ENCODE measurements at regions not wholly inside any gene's neighbourhood (a gene's known extent, or its start where the extent isn't known, plus 50 kb on each side); places are given as distances from the start of the nearest gene placed in this dataset.

DNA sequence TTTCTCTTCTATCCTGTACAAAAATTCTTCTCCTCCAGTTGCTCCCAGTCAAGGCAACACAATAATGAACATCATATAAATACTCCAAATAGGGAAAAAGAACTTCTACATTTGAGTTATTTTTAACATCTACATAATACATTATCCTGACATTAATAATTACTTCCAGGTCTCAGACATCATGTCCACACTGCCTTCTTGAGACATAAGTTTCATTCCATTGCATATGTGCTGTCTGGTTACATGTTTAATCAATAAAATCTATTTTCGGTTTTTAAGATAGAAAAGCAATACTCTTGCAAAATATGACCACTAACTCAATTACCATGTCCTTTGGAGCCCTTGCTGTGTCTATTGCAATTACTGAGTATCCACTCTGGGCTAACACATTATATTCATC is 881.9 kb downstream of the GALC start:
- TF ChIP-seq, protein P1, sequence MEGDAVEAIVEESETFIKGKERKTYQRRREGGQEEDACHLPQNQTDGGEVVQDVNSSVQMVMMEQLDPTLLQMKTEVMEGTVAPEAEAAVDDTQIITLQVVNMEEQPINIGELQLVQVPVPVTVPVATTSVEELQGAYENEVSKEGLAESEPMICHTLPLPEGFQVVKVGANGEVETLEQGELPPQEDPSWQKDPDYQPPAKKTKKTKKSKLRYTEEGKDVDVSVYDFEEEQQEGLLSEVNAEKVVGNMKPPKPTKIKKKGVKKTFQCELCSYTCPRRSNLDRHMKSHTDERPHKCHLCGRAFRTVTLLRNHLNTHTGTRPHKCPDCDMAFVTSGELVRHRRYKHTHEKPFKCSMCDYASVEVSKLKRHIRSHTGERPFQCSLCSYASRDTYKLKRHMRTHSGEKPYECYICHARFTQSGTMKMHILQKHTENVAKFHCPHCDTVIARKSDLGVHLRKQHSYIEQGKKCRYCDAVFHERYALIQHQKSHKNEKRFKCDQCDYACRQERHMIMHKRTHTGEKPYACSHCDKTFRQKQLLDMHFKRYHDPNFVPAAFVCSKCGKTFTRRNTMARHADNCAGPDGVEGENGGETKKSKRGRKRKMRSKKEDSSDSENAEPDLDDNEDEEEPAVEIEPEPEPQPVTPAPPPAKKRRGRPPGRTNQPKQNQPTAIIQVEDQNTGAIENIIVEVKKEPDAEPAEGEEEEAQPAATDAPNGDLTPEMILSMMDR (IDR thresholded peaks at IDR 0.05; ENCODE audit: borderline replicate concordance): no peak
- DNase-seq: no peak
- H3K9me3 ChIP-seq (replicated peaks): no peaks in the 10 kb centered on the region
- H3K36me3 ChIP-seq: no peaks in the 10 kb centered on the region
- H3K4me3 ChIP-seq: no peak overlapping the region
- H3K27me3 ChIP-seq (ENCODE audit: low read depth): no peaks in the 10 kb centered on the region
- no peak overlapping the region for H3K27ac ChIP-seq (replicated peaks)
- intact Hi-C loops (cut with micrococcal nuclease): no loop called here
- H3K4me1 ChIP-seq: no peaks in the 10 kb centered on the region

DNA sequence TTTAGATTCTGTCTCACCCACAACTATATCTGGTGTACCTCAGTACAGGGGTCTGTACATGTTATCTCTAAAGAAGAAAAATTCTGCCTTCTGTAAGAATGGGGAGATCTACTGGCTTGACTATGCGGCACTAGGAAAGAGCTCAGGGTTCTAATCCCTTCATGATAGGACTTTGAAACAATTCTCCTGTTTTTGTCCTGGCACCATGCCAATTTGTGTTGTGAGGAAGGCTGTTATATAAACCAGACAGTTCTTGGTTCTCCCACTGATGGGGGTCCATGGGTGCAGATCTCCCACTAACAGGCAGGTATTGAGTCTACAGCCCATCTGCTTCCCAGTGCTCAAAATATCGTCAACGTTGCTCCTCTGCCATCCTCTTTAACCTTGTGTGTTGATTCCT is 883.7 kb downstream of the GALC start:
- H3K27ac ChIP-seq (replicated peaks): no peak overlapping the region
- H3K27me3 ChIP-seq (ENCODE audit: low read depth): no peaks in the 10 kb centered on the region
- no peak for DNase-seq
- H3K9me3 ChIP-seq (replicated peaks): no peaks in the 10 kb centered on the region
- no peak overlapping the region for H3K4me3 ChIP-seq
- H3K36me3 ChIP-seq: no peaks in the 10 kb centered on the region
- TF ChIP-seq, protein P1 (IDR thresholded peaks at IDR 0.05; ENCODE audit: borderline replicate concordance): no peak
- no peaks in the 10 kb centered on the region for H3K4me1 ChIP-seq
- intact Hi-C loops (cut with micrococcal nuclease): no loop called here

GRCh38 chr14:87108726-87109125 is 884.3 kb downstream of the GALC start:
- TF ChIP-seq, protein P1 (IDR thresholded peaks at IDR 0.05; ENCODE audit: borderline replicate concordance): no peak
- Histone ChIP-seq H3K4me3 (no peak overlapping the region), H3K36me3 (no peaks in the 10 kb centered on the region), H3K9me3 (replicated peaks) (no peaks in the 10 kb centered on the region), H3K27ac (replicated peaks) (no peak overlapping the region), H3K27me3 (ENCODE audit: low read depth) (no peaks in the 10 kb centered on the region), H3K4me1 (no peaks in the 10 kb centered on the region)
- intact Hi-C loops (cut with micrococcal nuclease): no loop called here
- no peak for DNase-seq

- Histone ChIP-seq H3K27me3 (ENCODE audit: low read depth) (no peaks in the 10 kb centered on the region), H3K4me3 (no peak overlapping the region), H3K9me3 (replicated peaks) (no peaks in the 10 kb centered on the region), H3K36me3 (no peaks in the 10 kb centered on the region), H3K27ac (replicated peaks) (no peak overlapping the region), H3K4me1 (no peaks in the 10 kb centered on the region)
- intact Hi-C loops (cut with micrococcal nuclease): no loop called here
- TF ChIP-seq, protein P1 (IDR thresholded peaks at IDR 0.05; ENCODE audit: borderline replicate concordance): no peak
- no peak for DNase-seq
Measured at GRCh38 chr14:87102811-87103378, 890.1 kb downstream of the GALC start.

DNA sequence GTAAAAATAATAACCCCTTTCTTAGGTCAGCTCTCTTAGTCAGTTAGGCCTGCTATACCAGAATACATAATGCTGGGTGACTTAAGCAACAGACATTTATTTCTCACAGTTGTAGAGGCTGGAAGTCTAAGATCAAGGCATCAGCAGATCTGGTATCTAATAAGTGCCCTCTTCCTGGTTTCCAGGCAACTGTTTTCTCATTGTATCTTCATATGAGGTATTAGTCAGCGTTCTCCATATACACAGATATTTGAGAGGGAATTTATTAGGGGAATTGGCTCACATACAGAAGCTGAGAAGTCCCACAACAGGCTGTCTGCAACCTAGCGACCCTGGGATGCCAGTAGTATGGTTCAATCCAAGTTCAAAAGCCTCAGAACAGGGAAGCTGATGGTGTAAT is 896.0 kb downstream of the GALC start:
- Histone ChIP-seq H3K27ac (replicated peaks) (no peak overlapping the region), H3K36me3 (no peaks in the 10 kb centered on the region), H3K4me3 (no peak overlapping the region), H3K9me3 (replicated peaks) (no peaks in the 10 kb centered on the region), H3K4me1 (no peaks in the 10 kb centered on the region), H3K27me3 (ENCODE audit: low read depth) (no peaks in the 10 kb centered on the region)
- TF ChIP-seq, protein P1 (IDR thresholded peaks at IDR 0.05; ENCODE audit: borderline replicate concordance): no peak
- no peak for DNase-seq
- intact Hi-C loops (cut with micrococcal nuclease): no loop called here
